Sciatic nerve (tissue), 2 donors: ENCODE measurements at regions not wholly inside any gene's neighbourhood (a gene's known extent, or its start where the extent isn't known, plus 50 kb on each side); places are given as distances from the start of the nearest gene placed in this dataset.
"Not testable (repeated sequence)": the region's sequence is repeated elsewhere in the genome, so short reads cannot be mapped to it uniquely, and the experiment has no call there.

Source experiments
- ATAC-seq: fragments of 200-7000 bp; cut with Tn5 transposase; one replicate; pipeline ENCODE4 v1.9.1; 2020; ENCODE audit warnings: mild to moderate bottlenecking, moderate library complexity
- DNase-seq: peaks from one replicate; pipeline ENCODE4 v3.0.0-alpha.2; 2020; ENCODE audit warnings: low spot score
- intact Hi-C: fragments of 100-400 bp; cut with DNase I; formaldehyde crosslinking; loops from one replicate; pipeline ENCODE4 v1.14.2; 2022
- donor health status: DM: no; HTN: no; CAD: no.
- donor health status: DM: no; HTN: no; CAD: no.

DNA sequence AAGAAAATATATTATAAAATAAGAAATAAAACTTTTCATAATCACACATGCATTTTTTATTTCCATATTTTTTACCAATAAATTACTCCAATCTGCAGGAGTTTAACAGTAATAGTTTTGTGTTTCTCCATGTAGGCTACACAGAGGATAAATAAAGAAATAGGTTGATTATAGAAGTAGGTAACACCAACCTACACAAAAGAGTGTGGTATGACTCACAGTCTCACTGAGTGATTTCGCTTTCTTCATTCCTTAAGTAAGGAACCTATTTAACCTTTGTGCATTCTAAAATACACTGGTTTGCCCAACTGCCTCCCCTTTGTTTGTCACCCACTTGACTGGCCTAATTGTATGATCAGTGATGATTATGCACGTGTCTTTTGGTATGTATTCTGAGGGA is 244.2 kb upstream of the RIMS1 start:
- ATAC-seq: no peak
- no peak for DNase-seq
- intact Hi-C loops: no loop called here

DNA sequence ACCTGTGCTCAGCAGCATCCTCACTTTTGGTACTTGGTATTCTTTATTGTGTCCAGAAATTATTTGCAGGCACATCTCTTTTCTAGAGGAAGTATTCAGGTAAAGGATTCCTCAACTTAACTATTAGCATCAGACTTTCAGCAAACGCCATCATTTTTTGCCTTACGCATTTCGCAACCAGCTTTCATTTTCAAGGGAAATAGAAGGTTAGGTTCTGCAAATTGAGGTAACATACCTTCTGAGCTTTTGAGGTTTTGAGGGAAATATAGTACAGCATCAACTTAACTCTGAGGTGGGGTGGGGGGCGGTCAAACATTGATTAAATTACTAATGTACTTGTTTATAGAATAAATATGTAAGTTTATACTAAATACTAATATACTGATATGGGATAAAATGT is 243.6 kb upstream of the RIMS1 start:
- DNase-seq: no peak
- intact Hi-C loops: no loop called here
- no peak for ATAC-seq

DNA sequence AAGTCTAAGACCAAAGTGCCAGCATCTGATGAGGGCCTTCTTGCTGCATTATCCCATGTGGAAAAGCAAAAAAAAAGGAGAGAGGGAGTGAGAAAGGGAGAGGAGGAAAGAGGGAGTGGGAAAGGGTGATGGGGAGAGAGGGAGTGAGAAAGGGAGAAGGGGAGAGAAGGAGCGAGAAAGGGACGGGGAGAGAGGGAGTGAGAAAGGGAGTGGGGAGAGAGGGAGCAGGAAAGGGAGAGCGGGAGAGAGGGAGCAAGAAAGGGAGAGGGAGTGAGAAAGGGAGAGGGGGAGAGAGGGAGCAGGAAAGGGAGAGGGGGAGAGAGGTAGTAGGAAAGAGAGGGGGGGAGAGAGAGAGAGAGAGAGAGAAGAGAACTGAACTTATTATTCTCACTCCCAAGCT is 241.1 kb upstream of the RIMS1 start:
- ATAC-seq (no peak), DNase-seq (no peak)
- intact Hi-C loops: loop anchor here (5.0 kb wide), 1 partner anchor 1463 kb away; no protein-coding TSS in a partner anchor

DNA sequence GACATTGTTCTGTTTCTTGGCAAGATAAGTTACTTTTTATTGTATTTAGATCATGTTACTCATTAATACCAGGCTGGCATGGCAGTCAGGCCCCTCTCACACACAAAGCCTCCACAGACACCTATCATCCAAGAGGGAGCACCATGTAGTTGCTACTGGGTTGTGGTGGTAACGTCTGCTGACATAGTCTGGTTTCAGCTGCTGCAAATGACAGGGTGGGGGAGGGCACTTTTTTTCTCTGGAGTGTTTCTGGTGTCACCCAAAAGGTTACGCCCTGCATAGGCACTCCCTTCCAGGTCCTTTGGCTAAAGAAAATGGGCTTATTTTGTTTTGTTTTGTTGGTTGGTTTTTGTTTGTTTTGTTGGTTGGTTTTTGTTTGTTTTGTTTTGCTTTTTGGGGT is 236.4 kb upstream of the RIMS1 start:
- intact Hi-C loops: loop anchor here (5.0 kb wide), 1 partner anchor 1468 kb away; no protein-coding TSS in a partner anchor
- ATAC-seq: no peak
- DNase-seq: no peak

DNA sequence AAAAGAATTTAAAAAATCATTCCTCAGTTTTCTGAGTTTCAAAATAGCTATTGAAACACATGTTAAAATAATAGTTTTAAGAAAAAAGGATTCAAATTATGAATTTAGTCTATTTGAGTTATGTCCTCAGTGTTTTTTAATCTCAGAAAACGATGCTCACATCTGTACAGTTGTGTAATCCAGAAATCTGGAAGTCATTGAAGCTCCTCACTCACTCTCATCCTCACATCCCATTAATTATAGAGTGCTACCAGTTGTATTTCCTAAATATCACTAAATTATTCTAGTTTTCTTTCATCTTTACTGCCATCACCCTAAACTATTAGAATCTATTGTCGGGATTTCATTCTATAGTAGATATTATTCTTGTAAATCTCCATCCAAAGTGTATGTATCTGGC is 234.7 kb upstream of the RIMS1 start:
- ATAC-seq: no peak
- intact Hi-C loops: no loop called here

DNA sequence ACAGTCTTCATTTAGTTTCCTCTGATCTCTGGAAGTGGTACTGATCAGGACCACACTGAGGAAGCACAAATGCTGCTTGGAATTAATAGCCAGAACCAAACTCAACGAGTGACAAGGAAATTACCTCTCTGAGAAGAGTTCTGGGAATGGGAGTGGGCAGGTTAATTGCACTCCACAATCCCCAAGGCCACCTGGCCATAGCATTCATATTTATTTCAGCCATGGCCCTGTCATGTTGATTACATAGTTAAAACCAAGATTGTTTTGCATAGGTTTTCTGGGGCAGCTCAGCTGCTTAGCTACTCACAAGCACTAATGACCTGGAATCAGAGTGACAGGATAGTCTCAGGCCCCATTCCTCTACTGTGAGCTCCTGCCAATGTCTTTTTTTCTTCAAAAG is 230.2 kb upstream of the RIMS1 start:
- no peak for DNase-seq
- ATAC-seq: no peak
- intact Hi-C loops: no loop called here

More for the DNA sequence above, 234.7 kb upstream of the RIMS1 start:
- DNase-seq: no peak

DNA sequence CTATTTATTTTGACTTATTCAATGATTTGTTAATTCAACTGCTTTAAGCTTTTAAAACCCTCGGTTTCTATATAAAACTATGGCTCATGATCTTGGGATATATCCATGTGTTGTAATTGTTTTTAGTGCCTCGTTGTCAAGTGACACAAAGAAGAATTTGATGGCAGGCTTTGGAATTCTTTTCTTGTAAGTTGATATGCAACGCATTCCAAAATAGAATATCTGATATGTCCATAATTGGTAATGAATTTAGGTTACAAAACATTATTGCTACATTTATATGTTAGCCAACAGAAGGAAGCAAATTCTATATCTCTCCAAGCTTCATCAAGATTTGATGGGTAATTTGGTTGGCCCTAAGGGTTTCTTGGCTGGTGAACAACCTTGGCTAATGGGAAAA is 220.4 kb upstream of the RIMS1 start:
- intact Hi-C loops: no loop called here
- ATAC-seq: no peak
- DNase-seq: no peak

DNA sequence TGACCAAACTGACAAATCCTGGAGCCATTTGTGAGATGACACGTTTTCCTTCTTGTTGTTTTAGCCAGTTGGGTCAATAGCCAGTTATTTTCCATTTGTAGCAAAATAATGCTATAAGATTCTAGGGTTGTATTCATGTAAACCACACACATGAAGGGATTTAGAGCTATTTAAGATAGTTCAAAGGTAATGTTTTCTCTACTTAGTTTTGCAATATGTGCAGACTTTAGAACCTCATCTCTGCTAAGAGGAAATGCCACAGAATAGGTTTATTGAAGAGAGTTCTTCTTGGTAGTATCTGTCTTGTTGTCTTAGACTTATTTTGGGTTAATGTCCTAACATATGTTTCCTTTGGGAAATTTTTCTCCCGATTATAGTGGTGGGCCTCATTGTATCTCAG is 213.5 kb upstream of the RIMS1 start:
- DNase-seq: no peak
- ATAC-seq: no peak
- intact Hi-C loops: no loop called here

DNA sequence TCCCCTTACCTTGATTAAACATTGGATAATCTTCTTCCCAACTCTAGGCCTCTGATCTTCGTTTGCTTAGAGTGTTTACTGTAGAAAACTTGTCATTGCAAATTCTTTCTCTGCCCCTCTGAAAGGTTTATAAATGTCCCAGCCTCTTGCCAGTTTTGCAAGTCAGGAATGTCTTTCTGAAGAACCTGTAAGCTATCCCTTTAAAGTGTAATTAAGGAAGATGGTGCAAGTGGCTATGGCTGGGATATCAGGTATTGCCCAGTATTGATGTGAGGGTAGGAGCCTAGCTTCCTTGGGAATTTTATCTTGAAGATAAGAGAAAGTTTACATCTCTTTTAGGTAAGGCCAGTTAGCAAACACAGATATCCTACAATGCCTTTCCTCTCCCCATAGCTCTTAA is 211.0 kb upstream of the RIMS1 start:
- DNase-seq: no peak
- intact Hi-C loops: no loop called here
- no peak for ATAC-seq

DNA sequence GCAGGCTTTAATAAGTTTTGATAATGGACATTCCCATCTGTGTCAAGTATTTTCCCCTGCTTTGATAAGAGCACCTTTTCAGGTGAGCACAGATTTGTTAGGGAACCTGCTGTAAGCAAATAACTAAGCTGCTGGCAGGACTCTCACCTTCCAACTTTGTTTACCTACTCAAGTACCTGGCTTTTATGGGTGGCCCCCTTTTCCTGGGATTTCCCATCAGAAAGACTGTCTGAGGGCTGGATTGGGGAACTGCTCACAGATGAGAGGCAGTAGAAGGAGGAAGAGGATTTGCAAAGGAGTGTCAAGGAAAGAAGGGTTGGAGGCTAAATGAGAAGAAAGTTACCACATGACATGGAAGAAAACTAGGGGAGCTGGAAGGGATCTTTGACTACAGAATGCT is 210.1 kb upstream of the RIMS1 start:
- no peak for ATAC-seq
- intact Hi-C loops: no loop called here
- DNase-seq: no peak

DNA sequence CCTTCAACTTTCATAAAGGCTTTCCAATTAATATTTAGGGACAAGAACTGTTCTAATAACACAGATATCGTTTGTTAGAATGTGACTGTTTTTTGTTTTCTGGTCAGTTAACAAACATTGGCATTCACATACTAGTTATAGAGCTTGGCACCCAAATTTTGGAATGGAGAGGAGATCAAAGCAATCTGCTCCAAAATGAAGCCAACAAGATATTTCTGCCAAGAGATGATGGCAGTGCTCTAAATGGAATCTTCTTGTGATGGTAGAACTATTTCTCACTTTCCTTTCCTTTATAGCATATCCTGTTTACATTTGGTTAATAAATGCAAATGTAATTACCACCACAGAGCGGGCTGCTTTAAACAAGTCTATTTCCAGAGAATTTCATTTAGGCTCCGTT is 208.3 kb upstream of the RIMS1 start:
- no peak for DNase-seq
- intact Hi-C loops: no loop called here
- ATAC-seq: no peak

DNA sequence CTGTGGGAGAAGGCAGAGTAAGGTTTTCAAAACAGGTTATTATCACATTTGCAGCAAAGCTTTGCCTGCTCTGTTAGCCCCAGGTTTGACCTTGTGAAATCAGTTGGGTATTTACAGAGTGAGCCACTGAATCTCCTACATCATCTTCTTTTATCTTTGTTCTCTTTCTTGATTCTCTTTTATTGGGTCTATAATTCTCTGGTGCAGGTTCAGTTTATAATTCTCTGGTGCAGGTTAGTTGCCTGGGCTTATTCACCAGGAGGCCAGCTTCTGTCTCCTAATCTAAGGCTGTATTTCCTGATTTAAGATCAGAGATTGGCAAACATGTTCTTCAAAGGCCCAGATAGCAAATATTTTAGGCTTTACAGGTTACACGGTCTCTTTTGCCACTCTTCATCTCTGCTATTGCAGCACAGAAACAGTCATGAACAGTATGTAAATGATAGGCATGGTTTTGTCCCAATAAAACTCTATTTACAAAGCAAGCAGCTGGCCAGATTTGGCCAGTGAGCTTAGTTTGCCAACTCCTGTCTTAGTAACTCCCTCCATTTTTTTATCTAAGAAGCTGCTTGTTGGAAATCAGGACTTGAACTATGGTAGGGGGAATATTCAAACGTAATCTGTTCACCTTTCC is 205.0 kb upstream of the RIMS1 start:
- DNase-seq (no peak), ATAC-seq (no peak)
- intact Hi-C loops: no loop called here

DNA sequence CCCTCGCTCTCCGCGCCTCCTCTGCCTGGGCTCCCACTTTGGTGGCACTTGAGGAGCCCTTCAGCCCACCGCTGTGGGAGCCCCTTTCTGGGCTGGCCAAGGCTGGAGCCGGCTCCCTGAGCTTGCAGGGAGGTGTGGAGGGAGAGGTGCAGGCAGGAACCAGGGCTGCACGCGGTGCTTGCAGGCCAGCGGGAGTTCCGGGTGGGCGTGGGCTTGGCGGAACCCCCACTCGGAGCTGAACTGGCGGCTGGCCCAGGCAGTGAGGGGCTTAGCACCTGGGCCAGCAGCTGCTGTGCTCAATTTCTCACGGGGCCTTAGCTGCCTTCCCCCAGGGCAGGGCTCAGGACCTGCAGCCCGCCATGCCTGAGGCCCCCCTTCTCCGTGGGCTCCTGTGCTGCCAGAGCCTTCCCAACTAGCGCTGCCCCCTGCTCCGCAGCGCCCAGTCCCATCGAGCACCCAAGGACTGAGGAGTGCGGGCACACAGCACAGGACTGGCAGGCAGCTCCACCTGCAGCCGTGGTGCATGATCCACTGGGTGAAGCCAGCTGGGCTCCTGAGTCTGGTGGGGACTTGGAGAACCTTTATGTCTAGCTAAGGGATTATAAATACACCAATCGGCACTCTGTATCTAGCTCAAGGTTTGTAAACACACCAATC is 200.2 kb upstream of the RIMS1 start:
- intact Hi-C loops, DNase-seq: not testable (repeated sequence)

DNA sequence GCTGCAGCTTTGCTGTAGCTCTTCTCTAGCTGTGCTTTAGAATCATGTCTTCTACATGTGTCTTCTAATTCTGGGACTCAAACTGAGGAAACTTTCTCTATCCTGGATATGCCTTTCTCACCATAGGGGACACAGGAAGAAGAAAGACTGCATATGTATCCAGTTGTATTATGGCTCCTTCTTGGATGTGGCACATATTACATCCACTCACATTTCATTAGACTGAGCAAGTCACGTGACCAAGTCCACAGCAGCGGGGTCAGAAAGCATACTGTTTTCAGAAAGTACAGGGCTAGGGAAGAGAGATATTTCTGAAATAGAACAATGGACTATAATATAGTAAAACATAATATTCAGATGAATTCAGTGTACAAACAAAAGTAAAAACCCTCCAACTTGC is 187.6 kb upstream of the RIMS1 start:
- ATAC-seq (no peak), DNase-seq (no peak)
- intact Hi-C loops: no loop called here

More for the DNA sequence above, 200.2 kb upstream of the RIMS1 start:
- ATAC-seq: not testable (repeated sequence)

DNA sequence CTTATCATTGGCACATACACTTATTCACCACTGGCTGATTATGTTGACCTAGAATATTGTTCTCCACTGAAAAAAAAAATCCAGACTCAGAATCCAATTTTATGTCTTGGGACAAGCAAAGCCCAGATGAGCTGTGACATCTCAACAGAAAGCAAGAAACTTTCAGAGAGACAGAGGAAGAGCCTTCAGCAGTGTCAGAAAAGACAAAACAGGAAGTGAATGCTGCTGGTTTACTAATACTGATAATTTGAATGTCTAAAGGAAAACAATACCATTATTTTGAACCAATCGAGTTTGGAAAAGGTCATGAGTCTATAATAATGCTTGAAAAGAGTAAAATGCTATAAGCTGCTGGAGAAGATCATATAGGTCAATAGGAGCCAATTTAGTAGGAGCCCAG is 179.8 kb upstream of the RIMS1 start:
- intact Hi-C loops: no loop called here
- DNase-seq (no peak), ATAC-seq (no peak)

DNA sequence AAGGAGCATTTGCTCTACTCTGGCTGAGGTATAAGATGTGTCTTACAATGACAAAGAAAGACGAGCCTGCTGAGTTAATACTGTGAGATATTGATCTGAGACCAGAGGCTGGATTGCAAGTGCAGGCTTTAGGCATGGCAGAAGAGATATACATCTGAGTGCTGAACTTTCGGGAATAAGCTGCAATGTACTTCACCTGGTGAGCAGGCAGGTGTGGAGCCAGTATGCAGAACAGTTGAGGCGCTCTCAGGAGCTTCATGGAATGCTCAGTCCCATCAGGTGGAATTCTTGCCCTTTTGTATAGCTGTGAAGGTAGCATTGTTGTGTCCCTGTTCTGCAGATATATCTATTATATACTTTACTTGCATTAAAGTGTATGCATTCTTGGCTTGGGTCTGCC is 179.3 kb upstream of the RIMS1 start:
- DNase-seq (no peak), ATAC-seq (no peak)
- intact Hi-C loops: no loop called here

DNA sequence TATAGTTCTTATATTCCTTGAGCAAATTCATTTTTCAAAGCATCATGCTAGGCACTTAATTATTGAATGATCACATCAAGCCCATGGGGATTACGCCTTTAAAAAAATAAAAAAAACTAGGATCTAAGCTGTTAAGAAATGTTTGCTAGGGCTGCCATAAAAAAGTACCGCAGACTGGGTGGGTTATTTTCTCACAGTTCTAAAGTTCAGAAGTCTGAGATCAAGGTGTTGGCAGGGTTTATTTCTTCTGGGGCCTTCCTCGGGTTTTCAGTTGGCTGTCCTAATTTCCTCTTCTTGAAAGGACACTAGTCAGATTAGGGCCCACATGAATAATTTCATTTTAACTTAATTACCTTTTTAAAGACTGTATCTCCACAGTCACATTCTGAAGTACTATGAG is 165.6 kb upstream of the RIMS1 start:
- intact Hi-C loops: no loop called here
- ATAC-seq (no peak), DNase-seq (no peak)

DNA sequence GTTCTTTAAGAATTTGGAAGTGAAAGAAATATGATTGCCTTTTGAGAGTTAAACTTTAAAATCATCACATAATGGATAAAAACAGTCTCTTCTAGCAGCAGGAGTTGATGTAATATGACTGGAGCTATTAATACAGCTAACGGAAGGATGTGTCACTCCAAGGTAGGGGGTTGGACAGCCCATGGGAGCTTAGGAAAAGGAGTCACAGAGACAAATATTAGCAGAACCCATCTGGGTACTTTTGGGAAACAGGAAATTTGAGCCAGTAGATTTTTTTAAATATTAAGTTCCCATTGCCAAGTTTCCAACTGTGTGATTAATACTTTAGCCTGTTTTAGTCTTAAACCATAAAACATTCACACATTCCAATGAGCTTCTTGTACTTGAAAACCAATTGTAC is 164.7 kb upstream of the RIMS1 start:
- intact Hi-C loops: no loop called here
- peak; percentile 26 for ATAC-seq
- no peak for DNase-seq

DNA sequence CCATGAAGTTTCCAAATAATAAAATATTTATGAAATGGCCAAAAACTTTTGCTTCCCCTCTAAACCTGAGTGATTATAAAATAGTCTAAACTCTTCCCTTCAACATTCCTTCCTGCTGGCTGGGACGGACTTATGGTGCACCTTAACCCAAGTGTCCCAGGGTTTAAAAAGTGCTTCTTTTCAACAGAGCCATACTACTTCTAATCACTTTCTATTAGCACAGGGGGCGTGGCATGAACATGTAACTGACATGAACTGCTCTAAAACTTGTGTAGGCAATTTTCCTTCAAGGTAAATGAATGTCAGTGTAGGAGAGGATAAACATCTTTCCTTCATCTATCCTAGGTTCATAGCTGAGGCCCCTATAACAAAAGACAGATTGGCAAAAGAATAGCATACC is 163.6 kb upstream of the RIMS1 start:
- DNase-seq (no peak), ATAC-seq (no peak)
- intact Hi-C loops: no loop called here

DNA sequence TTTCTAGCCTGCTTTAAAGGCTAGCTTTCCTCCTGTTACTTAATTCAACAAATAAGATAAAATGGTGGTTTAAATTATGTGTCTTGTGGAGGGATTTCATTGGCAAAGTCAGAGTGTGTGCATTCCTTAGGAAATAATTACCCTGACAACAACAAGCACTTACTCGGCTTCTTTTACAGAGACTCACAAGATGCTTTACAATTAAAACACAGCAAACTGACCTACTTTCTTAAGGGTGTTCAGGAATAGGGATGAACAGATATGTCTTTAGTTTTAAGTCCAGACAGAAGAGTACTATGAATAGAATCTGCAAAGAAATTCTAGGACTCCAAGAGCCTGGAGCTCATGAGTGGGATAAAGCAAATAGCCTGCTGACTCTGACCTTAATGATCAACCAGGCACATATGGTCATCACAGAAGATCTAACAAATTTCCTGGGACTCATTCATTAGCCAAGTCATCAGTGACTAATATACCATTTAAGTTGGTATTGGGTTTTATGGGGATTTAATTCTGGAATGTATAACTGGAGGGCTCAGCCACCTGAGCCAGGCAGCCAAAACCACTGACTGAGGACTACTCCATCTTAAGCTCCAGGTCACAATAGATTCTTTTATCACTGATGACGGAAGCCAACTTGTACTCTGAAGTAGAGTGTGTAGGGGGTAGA is 161.8 kb upstream of the RIMS1 start:
- DNase-seq (no peak), ATAC-seq (no peak)
- intact Hi-C loops: no loop called here

DNA sequence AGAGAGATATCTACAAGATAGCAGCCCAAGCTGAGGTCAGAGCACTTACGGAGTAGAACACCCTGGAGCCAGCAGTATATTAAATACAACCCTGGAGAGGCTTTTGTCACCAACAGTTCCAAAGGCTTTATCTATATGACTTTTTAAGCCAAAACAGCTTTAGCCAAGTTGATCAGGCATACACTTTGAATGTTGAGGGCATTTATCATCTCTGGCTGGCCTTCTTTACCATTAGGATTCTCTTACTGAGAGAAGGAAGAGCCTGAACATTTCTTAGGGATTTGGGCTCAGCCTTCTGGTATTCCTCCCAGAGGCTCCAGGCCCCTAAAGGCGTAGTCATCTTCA is 161.3 kb upstream of the RIMS1 start:
- DNase-seq (no peak), ATAC-seq (no peak)
- intact Hi-C loops: no loop called here
